Skeletal muscle cell (primary cell): ENCODE measurements at regions not wholly inside any gene's neighbourhood (a gene's known extent, or its start where the extent isn't known, plus 50 kb on each side); places are given as distances from the start of the nearest gene placed in this dataset.
"Not testable (repeated sequence)": the region's sequence is repeated elsewhere in the genome, so short reads cannot be mapped to it uniquely, and the experiment has no call there.

Source experiments
- DNase-seq: peaks from one replicate; pipeline ENCODE4 v3.0.0-alpha.2; 2010; ENCODE audit warnings: low read depth
- H3K4me3 ChIP-seq: 2 replicates; pipeline ENCODE4 v1.5.1; 2011; ENCODE audit warnings: low read depth, mild to moderate bottlenecking, control low read depth, low read length, moderate library complexity

- DNase-seq, H3K4me3 ChIP-seq: not testable (repeated sequence)
These were observed 120.0 kb downstream of the GOSR1 start for GRCh38 chr17:30596948-30597775.

DNA sequence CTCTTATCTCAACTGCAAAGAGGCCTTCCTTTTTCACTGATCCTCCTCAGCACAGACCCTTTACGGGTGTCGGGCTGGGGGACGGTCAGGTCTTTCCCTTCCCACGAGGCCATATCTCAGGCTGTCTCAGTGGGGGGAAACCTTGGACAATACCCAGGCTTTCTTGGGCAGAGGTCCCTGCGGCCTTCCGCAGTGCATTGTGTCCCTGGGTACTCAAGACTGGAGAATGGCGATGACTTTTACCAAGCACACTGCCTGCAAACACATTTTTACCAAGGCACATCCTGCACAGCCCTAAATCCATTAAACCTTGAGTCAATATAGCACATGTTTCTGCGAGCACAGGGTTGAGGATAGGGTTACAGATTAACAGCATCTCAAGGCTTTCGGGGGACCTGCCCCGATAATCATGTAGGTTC, 117.8 kb downstream of the GOSR1 start:
- not testable (repeated sequence) for H3K4me3 ChIP-seq, DNase-seq

- no peak overlapping the region for H3K4me3 ChIP-seq
- DNase-seq = no peak
These were observed 117.2 kb downstream of the GOSR1 start for GRCh38 chr17:30594223-30594952.

GRCh38 chr17:30590081-30590733, 113.0 kb downstream of the GOSR1 start:
- no peak for DNase-seq
- no peak overlapping the region for H3K4me3 ChIP-seq

GRCh38 chr17:30589431-30589830, 112.2 kb downstream of the GOSR1 start:
- H3K4me3 ChIP-seq = no peak overlapping the region
- no peak for DNase-seq

DNA sequence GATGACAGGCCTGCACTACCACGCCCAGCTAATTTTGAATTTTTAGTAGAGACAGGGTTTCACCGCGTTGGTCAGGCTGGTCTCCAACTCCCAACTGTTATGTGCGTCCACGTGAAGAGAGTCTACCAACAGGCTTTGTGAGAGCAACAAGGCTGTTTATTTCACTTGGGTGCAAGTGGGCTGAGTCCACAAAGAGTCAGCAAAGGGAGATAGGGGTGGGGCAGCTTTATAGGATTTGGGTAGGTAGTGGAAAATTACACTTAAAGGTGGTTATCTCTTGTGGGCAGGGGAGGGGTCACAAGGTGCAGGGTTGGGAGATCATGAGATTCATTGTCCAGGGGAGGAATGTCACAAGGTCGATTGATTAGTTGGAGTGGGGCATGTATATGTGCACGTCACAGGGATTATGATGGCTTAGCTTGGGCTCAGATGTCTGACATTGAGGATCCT, 111.6 kb downstream of the GOSR1 start:
- no peak overlapping the region for H3K4me3 ChIP-seq
- no peak for DNase-seq

GRCh38 chr17:30586818-30587595, 109.8 kb downstream of the GOSR1 start:
- no peak for DNase-seq

GRCh38 chr17:30584810-30585209, 107.6 kb downstream of the GOSR1 start:
- no peak for DNase-seq

More at GRCh38 chr17:30586818-30587595, 109.8 kb downstream of the GOSR1 start:
- H3K4me3 ChIP-seq = no peak overlapping the region

GRCh38 chr17:30580916-30581315, 103.7 kb downstream of the GOSR1 start:
- no peak overlapping the region for H3K4me3 ChIP-seq
- no peak for DNase-seq

More at GRCh38 chr17:30584810-30585209, 107.6 kb downstream of the GOSR1 start:
- H3K4me3 ChIP-seq = no peak overlapping the region

- H3K4me3 ChIP-seq = no peak overlapping the region
- no peak for DNase-seq
These were observed 102.6 kb downstream of the GOSR1 start for GRCh38 chr17:30579610-30580315.

GRCh38 chr17:30578015-30578717, 101.0 kb downstream of the GOSR1 start:
- not testable (repeated sequence) for DNase-seq, H3K4me3 ChIP-seq
